ENCODE measurements at regions not wholly inside any gene's neighbourhood (a gene's known extent, or its start where the extent isn't known, plus 50 kb on each side); places are given as distances from the start of the nearest gene placed in this dataset.

DNA sequence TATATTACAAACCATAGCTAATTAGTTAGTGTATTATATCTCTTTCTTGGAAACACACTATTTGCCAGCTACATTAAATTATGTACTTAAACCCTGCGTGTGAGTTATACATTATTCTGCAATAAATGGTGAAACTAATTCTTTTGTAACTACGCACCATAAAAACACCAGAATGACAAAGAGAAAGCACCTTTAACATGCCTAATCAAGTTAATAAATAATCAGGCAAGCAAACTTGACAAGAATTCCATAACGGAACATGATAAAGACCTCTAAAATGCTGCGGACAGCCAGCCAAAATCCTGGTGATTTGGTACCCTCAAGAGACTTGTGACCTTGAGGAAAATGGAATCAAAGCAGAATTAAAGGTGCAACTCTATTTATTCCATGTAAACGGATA lies 375.3 kb upstream of the KITLG start:
- H3K4me1 ChIP-seq (ENCODE audit: control insufficient read depth in 5 of 5, insufficient read depth in 5 of 5, low read length in 5 of 5) = peaks cover 0 to 2% (median 0%) of the 10 kb centered on the region in 5 donors
- peaks cover 0 to 3% (median 0%) of the 10 kb centered on the region in 4 donors for H3K9me3 ChIP-seq (ENCODE audit: control insufficient read depth in 4 of 4, insufficient read depth in 3 of 4, low read length in 3 of 4)
- no peaks in the 10 kb centered on the region for H3K27me3 ChIP-seq (ENCODE audit: control insufficient read depth in 3 of 3, insufficient read depth in 3 of 3, low read length in 2 of 3)
- DNase-seq (no peak), ATAC-seq (ENCODE audit: insufficient read depth, low FRiP score) (no peak)
- H3K9ac ChIP-seq (ENCODE audit: insufficient read depth in 1 of 2, low read length in 2 of 2) = no peak overlapping the region
- H3K27ac ChIP-seq (ENCODE audit: low read depth in 1 of 2, low read length in 1 of 2) = no peak overlapping the region
- H3K4me3 ChIP-seq = no peak overlapping the region
- 87 to 93% methylated on average over 5 of the region's 5 CpGs for WGBS, 2 donors
- H3K36me3 ChIP-seq (ENCODE audit: control insufficient read depth in 4 of 4, insufficient read depth in 4 of 4, low read length in 4 of 4) = no peaks in the 10 kb centered on the region
- TF ChIP-seq, protein P1, sequence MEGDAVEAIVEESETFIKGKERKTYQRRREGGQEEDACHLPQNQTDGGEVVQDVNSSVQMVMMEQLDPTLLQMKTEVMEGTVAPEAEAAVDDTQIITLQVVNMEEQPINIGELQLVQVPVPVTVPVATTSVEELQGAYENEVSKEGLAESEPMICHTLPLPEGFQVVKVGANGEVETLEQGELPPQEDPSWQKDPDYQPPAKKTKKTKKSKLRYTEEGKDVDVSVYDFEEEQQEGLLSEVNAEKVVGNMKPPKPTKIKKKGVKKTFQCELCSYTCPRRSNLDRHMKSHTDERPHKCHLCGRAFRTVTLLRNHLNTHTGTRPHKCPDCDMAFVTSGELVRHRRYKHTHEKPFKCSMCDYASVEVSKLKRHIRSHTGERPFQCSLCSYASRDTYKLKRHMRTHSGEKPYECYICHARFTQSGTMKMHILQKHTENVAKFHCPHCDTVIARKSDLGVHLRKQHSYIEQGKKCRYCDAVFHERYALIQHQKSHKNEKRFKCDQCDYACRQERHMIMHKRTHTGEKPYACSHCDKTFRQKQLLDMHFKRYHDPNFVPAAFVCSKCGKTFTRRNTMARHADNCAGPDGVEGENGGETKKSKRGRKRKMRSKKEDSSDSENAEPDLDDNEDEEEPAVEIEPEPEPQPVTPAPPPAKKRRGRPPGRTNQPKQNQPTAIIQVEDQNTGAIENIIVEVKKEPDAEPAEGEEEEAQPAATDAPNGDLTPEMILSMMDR (IDR thresholded peaks at IDR 0.05; ENCODE audit: control extremely low read depth, extremely low read depth) = no peak

- TF ChIP-seq, protein P1 (IDR thresholded peaks at IDR 0.05; ENCODE audit: control extremely low read depth, extremely low read depth) = no peak
- H3K36me3 ChIP-seq (ENCODE audit: control insufficient read depth in 4 of 4, insufficient read depth in 4 of 4, low read length in 4 of 4) = no peaks in the 10 kb centered on the region
- ATAC-seq (ENCODE audit: insufficient read depth, low FRiP score) = no peak
These were observed 372.8 kb upstream of the KITLG start for GRCh38 chr12:88953029-88953586.

GRCh38 chr12:88952562-88952942 lies 372.3 kb upstream of the KITLG start:
- Histone ChIP-seq H3K36me3 (ENCODE audit: control insufficient read depth in 4 of 4, insufficient read depth in 4 of 4, low read length in 4 of 4) (no peaks in the 10 kb centered on the region), H3K27me3 (ENCODE audit: control insufficient read depth in 3 of 3, insufficient read depth in 3 of 3, low read length in 2 of 3) (no peaks in the 10 kb centered on the region), H3K4me1 (ENCODE audit: control insufficient read depth in 5 of 5, insufficient read depth in 5 of 5, low read length in 5 of 5) (no peaks in the 10 kb centered on the region), H3K9ac (ENCODE audit: insufficient read depth in 1 of 2, low read length in 2 of 2) (no peak overlapping the region), H3K4me3 (no peak overlapping the region), H3K9me3 (ENCODE audit: control insufficient read depth in 4 of 4, insufficient read depth in 3 of 4, low read length in 3 of 4) (peaks cover 0 to 3% (median 0%) of the 10 kb centered on the region in 4 donors), H3K27ac (ENCODE audit: low read depth in 1 of 2, low read length in 1 of 2) (no peak overlapping the region)
- WGBS, 2 donors = 96 to 98% methylated on average over 1 of the region's 1 CpG
- no peak for DNase-seq
- TF ChIP-seq, protein P1 (IDR thresholded peaks at IDR 0.05; ENCODE audit: control extremely low read depth, extremely low read depth) = no peak
- no peak for ATAC-seq (ENCODE audit: insufficient read depth, low FRiP score)

More at GRCh38 chr12:88953029-88953586, 372.8 kb upstream of the KITLG start:
- Histone ChIP-seq H3K9me3 (ENCODE audit: control insufficient read depth in 4 of 4, insufficient read depth in 3 of 4, low read length in 3 of 4) (peaks cover 0 to 3% (median 0%) of the 10 kb centered on the region in 4 donors), H3K9ac (ENCODE audit: insufficient read depth in 1 of 2, low read length in 2 of 2) (no peak overlapping the region), H3K27ac (ENCODE audit: low read depth in 1 of 2, low read length in 1 of 2) (no peak overlapping the region), H3K27me3 (ENCODE audit: control insufficient read depth in 3 of 3, insufficient read depth in 3 of 3, low read length in 2 of 3) (no peaks in the 10 kb centered on the region), H3K4me1 (ENCODE audit: control insufficient read depth in 5 of 5, insufficient read depth in 5 of 5, low read length in 5 of 5) (no peaks in the 10 kb centered on the region), H3K4me3 (no peak overlapping the region)
- 88 to 90% methylated on average over 9 of the region's 9 CpGs for WGBS, 2 donors
- no peak for DNase-seq

Data from lung (tissue), 11 donors.